LNCaP clone FGC (cell line): ENCODE measurements at regions not wholly inside any gene's neighbourhood (a gene's known extent, or its start where the extent isn't known, plus 50 kb on each side); places are given as distances from the start of the nearest gene placed in this dataset.

ENCODE experiments used
- DNase-seq: peaks from one replicate; pipeline ENCODE4 v3.0.0-alpha.2; 2011; ENCODE audit warnings: low read depth
- H3K4me3 ChIP-seq: 2 replicates; pipeline ENCODE4 v1.5.1; 2011; ENCODE audit warnings: mild to moderate bottlenecking, low read depth, low read length, control low read depth
- TF ChIP-seq, protein P1 (sequence below): IDR thresholded peaks from 2 replicates; pipeline ENCODE4 v1.5.1; 2012; ENCODE audit warnings: mild to moderate bottlenecking; ENCODE audit not compliant: control insufficient read depth, insufficient read depth; ENCODE audit errors: extremely low read depth

DNA sequence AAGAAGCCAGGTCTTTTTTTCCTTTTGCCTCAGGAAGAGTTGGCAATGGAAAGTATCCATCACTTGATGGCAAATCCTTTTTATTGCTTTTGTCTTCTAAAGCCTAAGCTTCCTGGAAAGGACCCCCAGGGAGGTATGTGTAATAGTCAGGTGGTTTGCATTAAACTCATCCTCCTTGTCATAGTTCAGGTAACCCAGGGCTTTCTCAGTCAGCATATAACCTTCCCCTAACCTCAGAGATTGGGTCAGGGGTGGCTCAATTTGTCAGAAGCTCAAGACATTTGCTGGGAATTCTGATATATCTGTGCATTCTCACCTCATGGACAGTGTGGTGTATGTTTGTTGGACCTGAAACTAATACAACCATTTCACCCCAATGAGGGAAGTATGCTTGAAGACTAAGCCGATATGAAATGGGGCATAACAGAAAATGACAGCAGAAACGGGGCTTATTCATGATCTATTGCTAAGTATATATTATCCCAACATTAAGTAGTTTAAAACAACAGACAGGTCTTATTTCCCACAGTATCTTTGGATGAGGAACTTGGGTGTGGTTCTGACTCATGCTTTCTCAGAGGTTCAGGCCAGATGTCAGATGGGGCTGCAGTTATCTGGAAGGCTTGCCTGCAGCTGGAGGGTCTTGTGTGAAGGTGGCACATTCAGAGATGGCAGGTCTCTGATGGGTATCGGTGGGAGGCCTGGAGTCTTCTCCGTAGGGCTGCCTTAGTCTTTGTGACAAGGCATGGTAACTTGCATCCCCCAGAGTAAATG lies 135.8 kb upstream of the SPON1 start:
- no peak for DNase-seq
- no peak overlapping the region for H3K4me3 ChIP-seq
- TF ChIP-seq, protein P1, sequence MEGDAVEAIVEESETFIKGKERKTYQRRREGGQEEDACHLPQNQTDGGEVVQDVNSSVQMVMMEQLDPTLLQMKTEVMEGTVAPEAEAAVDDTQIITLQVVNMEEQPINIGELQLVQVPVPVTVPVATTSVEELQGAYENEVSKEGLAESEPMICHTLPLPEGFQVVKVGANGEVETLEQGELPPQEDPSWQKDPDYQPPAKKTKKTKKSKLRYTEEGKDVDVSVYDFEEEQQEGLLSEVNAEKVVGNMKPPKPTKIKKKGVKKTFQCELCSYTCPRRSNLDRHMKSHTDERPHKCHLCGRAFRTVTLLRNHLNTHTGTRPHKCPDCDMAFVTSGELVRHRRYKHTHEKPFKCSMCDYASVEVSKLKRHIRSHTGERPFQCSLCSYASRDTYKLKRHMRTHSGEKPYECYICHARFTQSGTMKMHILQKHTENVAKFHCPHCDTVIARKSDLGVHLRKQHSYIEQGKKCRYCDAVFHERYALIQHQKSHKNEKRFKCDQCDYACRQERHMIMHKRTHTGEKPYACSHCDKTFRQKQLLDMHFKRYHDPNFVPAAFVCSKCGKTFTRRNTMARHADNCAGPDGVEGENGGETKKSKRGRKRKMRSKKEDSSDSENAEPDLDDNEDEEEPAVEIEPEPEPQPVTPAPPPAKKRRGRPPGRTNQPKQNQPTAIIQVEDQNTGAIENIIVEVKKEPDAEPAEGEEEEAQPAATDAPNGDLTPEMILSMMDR = no peak

DNA sequence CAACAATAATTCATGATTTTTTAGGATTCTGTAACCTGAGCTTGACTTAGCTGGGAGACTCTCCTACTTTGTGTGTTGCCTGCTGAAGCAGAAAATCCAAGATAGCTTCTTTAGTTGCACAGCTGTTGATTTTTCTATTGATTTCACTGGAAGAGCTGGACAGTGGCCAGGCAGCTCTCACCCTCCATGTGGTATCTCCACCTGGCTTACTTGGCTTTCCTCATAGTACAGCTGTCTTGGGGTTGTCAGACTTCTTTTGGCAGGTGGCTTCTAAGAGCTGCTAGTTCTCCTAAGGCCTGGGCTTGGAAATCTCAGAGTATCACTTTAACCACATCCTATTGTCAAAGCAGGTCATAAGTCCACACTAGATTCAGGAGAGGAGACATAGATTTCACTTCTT lies 130.8 kb upstream of the SPON1 start:
- TF ChIP-seq, protein P1 = no peak
- DNase-seq = no peak
- no peak overlapping the region for H3K4me3 ChIP-seq

DNA sequence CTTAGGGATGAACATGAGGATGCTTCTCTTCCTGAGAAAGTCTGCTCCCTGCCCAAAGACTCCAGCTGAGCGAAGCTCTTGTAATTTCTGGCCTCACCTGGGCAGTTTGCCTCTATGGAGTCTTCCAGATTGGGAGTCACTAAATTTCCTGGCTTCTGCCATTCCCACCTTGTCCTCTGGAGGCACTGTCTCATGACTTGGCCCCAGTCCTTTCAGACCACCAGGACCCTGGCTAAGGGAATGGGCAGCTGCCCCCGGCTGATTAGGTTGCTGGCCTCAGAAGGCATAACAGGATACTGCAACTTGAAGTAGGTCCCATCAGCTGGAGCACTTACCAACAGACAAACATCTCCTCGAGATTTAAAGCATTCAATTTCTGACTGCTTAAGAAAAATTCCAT lies 128.1 kb upstream of the SPON1 start:
- no peak overlapping the region for H3K4me3 ChIP-seq
- no peak for DNase-seq
- TF ChIP-seq, protein P1 = peak; percentile 29; the same call in 1 of the 2 replicates

DNA sequence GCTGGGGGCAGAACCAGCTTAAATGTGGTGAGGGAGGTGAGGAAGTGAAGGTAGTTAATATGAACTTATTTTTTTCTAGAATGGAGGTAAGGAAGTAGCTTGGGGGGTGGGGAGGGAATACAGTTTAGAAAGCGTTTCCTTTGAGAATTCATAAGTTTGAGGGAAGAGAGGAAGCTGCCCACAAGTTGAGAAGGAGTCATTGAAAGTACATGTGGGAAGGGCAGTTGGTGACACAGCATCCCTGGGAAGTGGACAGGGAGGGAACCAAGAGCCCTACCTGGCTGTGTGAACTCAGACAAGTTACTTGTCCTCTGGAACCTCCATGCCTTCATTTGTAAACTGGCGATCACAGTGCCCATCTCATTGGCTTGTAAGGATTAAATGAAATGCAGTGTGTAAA lies 125.9 kb upstream of the SPON1 start:
- DNase-seq = no peak
- TF ChIP-seq, protein P1 = no peak
- H3K4me3 ChIP-seq = no peak overlapping the region

DNA sequence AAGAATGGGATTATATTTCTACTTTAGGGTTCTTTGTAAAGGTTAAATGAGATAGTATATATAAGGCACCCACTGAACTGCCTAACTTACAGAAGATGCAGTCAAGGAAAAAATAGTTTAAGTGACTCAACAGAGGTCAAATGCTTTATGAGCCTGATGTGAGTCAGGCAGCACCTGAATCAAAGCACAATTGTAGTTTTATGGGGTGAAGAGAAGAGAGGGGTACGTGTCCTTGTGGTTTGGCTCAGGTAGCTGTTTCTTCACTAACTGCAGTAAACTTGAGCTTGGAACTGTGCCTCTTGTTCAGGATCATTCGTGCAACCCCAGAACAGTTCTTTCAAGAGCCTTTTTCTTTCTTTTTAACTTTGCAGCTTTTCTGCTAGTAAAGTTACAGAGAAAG lies 125.2 kb upstream of the SPON1 start:
- DNase-seq = no peak
- TF ChIP-seq, protein P1 = no peak
- H3K4me3 ChIP-seq = no peak overlapping the region

DNA sequence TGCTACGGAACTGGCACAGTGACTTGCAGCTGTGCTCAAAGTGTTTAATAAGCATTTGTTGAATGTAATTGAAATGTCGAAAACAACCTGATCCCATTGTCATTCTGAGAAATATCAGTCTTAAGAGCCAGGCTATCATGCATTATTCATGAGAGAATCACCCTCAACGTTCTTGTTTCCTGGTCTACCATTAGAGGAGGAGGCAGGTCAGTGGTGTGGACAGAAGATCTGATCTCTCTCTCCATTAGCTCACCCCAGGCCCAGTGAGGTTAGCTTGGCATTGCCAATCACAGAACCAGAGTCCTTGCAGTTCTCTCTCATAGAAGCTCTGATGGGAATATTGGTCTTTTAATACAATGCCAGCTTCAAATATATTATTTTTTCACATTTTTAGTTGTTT lies 121.1 kb upstream of the SPON1 start:
- no peak overlapping the region for H3K4me3 ChIP-seq
- TF ChIP-seq, protein P1 = no peak
- DNase-seq = no peak

DNA sequence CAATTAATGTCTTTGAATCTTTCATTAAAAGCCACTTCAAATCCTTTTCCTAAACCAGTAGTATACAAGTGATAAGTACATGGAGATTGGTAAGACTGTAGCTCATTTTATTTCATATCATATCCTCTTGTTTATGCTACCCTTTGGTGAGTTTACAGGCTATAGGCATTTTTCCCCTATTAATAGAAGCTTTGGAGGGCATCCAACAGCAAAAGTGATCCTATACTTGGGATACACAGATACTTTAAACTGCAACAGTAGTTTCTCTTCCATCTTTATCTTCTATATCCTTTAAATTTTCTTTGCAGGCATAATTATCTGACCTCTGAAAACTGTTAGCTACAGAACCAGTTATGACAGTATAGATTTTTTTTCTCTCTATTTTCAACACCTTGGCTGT lies 114.5 kb upstream of the SPON1 start:
- no peak for DNase-seq
- H3K4me3 ChIP-seq = no peak overlapping the region
- TF ChIP-seq, protein P1 = no peak
